ENCODE measurements at regions not wholly inside any gene's neighbourhood (a gene's known extent, or its start where the extent isn't known, plus 50 kb on each side); places are given as distances from the start of the nearest gene placed in this dataset.
A peak's percentile ranks its signal among the peaks of the same experiment; 100 is the strongest.

DNA sequence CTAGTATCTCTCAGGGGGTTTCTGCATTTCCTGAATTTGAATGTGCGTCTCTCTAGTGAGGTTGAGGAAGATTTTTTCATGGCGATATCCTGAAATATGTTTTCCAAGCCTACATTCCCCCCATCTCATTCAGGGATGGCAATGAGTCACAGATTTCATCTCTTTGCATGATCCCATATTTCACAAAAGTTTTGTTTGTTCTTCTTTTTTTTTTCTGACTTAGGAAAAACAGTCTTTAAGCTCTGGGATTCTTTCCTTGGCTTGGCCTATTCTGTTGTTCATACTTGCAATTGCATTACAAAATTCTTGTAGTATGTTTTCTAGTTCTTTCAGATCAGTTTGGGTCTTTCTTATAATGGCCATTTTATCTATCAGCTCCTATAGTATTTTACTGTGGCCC, 136.5 kb downstream of the DSEL start:
- no peak for DNase-seq

DNA sequence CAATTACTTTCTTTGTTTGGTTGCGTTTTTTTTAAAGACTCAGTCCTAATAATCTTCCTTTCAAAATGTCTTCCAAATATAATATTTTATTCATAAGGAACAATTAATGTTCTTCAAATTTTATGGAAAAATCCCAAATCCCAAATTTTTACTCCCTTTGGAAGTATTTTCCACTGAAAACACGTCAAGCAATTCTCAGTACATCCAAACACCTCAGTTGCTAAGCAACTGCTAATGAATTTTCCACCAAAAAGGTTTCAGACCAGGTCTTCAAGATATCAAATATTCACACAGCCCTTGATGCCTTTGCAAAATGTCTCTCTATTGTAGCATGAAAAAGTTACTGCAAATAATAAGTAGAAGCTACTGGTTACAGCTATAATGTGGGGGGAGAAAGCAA, 140.1 kb downstream of the DSEL start:
- no peak for DNase-seq

DNA sequence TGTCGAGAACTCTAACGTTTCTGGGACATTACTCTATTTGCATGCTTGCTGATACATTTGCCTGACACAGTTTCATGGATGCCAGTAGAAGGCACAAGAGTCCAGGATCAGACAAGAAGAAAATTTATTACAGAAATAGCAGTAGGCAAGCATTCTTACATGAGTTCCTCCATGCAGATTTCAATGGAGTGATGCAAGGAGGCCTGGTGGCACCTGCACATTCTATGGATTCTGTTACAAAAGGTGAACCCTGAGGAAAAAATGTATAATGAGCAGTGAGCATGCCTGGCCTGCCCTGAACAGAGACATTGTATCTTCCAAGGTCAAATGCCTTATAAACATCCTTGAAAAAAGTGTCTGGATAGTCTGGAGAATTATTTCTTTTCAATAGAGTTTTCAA, 142.9 kb downstream of the DSEL start:
- no peak for DNase-seq

DNA sequence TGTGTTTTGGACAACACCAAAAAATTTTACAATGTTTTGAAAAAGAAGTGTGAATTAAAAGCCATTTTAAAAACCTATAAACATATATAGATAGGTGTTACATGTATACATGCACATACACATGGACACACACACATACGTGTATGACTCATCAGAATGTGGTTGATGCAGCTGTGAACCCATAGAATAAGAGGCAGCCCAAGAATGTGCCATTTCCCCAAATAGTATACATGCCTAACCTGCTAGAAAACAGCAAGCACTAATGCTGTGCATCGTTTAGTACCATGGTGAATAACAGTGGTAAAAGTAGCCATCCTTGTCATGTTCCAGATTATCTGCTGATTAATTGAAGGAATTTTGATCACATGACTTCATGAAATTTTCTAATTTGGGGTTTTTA, 149.0 kb downstream of the DSEL start:
- DNase-seq = no peak

DNA sequence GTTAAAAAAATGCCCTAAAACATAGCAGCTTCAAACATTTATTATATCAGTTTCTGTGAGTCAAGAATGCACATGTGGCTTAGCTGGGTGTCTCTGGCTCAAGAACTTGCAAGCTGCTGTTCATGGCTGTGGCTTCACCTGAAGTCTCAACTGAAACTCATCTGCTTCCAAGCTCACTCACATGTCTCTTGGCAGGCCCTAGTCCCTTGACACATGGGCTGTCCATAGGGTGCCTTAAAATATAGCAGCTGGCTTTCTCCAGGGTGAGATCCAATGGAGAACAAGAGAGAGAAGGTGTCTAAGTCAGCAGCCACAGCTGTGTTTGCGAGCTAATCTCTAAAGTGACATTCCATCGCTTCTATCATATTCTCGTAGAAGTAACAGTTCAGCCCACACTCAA, 152.8 kb downstream of the DSEL start:
- no peak for DNase-seq

DNA sequence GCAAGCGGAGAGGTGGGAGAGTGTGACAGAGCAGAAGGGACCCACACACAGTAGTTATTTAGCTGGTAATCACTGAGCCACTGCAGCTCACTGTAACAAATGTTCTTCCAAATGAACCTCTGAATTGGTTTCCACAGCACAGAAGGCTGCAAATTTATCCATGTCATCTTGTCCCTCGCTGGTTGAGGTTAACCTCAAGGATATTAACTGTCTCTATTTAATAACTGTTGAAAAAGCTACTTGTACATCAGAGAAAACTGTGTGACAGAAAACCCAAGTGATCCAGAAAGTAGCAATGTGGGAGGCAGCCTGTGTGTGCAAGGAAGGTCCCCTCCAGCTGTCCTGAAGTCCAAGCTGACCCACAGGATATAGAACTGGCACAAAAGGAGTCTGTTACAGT, 153.6 kb downstream of the DSEL start:
- DNase-seq = no peak

DNA sequence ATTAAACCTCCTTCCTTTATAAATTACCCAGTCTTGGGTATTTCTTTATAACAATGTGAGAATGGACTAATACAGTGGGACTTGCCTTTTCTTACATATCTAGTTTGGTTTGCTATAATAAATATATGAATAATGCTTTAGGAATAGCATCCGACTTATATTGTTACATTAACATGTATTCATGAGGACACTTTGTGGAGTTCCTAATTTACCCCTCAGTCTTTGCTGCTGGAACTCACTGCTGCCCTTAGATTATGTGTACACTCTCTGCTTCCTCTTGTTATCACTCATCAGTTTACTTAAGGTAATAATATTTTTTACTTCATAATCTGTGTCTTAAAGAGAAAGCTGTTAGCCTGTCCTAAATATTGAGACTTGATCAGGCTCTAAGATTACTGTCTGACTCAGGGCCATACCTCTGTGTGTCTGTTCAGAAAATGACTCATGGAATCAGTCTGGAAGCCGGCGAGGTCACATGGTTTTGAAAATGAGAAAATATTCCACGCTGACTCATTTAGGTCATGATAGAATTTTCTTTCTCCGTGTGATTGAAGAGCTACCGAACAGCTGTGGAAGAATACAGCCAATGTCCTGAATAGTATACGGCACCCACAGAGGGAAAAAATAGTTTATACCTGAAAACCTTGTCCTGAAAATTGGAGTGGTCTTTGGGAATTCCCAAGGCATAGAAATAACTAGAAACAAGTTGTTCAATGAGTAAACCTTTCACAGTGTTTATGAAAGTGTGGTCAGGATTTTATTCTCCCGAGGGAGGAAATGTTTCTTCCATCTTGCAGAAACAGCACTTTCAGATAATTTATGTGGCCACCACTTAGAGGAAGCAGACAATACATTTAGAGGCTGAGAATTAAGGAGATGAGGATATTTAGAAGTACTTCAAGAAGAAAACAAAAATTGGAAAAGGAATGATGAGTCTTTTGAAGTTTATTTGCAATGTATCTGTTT, 156.4 kb downstream of the DSEL start:
- DNase-seq = peak; percentile 69

DNA sequence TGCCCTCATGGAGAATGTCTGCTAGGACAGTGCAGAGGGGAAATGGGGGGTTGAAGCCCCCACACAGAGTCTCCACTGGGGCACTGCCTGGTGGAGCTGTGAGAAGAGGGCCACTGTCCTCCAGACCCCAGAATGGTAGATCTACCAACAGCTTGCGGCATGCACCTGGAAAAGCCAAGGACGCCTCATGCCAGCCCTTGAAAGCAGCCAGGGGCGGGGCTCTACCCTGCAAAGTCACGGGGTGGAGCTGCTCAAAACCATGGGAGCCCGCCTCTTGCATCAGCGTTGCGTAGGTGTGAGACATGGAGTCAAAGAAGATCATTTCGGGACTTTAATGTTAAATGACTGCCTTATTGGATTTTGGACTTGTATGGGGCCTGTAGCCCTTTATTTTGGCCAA, 157.6 kb downstream of the DSEL start:
- no peak for DNase-seq

DNA sequence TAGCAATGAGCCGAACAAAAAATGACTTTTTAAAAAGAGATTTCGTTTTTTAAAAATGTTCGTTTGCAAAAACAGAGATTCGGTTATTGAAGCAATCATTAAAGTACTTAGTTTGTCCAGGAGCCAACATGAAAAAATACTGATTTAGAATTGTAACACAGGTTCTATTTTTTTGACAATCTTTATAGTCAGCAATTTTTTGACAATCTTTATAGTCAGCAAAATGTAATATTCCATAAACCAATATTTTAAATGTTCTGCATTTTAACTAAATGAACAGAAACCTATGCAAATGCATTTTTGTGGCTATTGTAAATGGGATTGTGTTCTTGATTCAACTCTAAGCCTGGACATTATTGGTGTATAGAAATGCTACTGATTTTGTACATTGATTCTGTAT, 161.8 kb downstream of the DSEL start:
- DNase-seq = no peak

DNA sequence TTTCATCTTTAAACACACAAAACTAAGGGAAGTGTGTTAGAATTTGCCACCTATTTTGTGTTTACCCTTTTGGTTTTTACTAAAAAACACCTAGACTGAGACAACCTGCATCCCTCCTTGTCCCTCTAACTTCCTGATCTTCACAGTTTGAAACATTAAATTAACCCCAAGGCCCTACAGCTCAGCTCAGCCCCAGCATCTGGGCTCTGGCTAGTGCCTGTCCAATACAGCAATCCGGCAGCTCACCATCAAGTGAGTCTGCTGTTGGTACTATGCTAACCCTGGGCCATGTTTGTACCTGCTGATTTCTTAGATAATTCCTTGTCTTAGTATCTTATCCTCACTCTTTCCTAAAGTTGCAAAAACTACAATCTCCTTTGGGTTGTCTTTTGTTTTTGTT, 162.4 kb downstream of the DSEL start:
- DNase-seq = no peak

DNA sequence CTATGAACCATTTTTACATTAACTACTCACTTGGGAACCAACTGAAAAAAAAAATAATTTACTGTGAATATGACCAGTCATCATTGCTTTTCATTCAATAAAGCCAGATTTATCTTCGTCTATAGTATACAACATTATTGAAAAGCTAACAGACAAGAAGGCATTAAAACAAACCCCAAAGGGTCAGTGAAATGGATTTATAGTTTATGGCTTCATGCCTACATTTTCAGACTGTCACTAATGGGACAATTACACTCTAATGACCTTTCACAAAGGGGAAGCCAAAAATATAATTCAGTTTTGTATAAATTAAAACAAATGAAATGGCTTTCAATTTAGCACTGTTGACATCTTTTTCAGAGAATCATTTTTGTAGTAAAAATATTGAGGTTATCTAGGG, 169.1 kb downstream of the DSEL start:
- no peak for DNase-seq

DNA sequence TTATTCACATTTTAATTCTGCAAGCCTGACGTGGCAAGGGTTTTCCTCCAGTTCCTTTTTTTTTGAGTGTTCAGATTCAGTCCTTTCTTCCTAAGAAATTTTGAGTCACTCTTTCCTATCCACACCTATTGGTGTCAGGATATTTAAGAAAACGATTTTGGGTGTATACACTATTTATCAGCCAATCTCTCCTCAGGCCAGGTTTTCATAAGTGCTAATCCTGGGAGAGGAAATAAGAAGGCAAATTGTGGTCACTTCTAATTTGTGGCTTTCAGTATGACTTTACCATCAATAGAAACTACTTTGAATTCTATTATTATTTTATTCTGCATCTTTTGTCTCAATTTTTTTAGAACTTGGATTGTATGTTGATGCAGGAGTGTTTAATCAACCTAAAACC, 174.4 kb downstream of the DSEL start:
- DNase-seq = no peak

DNA sequence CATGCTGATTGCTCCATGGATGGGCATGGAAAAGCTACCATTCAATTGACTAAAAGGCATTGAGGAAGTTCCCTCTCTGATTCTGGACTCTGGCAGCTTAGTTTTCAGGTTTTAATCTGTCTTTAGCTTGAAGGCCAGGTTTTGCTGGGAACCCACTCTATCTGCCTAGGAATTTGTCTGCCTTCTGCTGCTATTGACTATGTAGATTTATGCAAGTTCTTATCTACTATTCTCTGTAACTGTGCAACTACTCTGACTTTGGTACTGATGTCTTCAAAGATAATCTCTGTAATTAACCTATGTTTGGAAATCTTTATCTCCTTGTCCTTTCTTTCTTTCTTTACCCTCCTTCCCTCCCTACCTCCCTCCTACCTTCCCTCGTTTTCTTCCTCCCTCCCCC, 178.8 kb downstream of the DSEL start:
- no peak for DNase-seq

DNA sequence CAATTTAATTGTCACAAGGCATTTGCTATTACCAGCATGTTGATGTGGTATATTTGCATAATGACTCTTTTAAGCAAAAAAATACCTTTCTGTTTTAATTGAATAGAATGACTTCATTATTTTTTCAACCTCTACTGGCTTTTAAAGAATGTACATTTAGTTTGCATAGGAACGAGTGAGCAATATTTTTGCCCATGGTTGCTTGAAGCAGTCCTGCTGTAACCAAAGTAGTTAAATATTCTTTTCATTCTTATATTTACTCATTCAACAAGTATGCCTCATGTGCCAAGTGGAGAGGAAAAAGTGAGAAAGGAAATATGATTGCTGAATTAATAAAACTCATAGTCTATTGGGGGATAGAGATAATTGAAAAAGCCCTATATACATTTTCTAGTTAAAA, 184.7 kb downstream of the DSEL start:
- no peak for DNase-seq

DNA sequence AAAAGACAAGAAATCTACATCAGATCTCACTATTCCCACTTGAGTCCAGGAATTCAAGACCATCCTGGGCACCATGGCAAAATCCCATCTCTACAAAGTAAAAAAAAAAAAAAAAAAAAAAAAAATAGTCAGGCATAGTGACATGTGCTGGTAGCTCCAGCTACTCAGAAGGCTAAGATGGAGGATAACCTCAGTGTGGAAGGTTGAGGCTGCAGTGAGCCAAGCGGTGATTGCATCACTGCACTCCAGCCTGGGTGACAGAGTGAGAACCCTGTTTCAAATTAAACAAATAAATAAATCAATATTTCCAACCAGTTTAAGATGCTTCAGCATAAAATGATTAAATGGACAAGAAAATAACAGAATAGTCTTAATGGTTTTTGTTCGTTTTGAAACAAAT, 197.4 kb downstream of the DSEL start:
- no peak for DNase-seq

DNA sequence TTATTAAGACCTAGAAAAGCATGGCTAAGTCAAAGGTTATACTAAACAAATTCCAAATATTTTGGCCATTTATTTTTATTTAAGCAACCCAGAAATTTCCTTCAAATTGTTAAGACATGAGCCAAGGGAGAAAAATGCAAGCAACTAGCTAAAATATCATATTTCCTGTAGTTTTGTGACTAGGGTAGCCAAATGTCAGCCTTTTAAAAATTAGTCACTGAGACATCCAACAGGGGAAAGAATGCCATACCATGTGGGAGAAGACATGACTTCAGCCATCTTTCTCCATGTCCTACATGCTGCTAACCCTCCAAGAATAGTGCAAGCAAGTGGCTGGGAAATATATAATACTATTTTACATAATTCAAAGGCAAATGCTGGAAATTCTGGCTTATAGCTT, 197.9 kb downstream of the DSEL start:
- no peak for DNase-seq

DNA sequence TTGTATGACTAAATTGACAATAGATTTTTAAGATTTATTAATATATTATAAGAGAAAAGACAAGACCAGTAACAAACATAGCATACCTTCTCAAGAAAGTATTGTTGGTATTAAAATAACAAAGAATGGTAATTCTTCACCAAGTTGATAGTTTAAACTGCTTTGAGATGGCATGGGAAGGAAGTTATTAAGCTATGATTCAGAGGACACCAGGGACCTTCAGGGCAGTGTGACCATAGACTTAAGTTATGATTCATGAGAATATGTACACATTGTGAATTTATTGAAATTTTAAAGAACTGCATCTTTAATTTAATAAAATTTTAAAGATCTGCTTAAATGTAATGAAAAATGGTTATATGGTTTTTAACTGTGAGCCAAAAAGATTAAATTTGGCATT, 205.7 kb downstream of the DSEL start:
- no peak for DNase-seq

DNA sequence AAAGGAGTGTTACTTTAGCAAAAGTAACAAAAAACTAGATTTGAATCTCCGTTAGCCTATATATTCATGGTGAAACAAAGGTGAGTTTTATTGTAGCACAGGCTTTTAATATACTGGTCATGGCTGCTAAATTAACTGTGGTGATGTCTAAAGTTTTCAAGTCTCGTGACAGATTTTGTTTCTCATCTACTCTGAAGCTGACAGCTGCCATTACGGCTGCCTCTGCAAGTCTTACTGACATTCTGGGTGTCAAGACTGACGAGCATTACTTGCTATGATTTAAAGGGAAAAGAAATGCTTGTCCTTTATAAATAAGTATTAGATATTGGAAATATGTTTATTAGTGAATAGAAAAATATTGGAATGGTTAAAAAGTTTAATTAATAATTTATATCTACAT, 207.7 kb downstream of the DSEL start:
- no peak for DNase-seq

DNA sequence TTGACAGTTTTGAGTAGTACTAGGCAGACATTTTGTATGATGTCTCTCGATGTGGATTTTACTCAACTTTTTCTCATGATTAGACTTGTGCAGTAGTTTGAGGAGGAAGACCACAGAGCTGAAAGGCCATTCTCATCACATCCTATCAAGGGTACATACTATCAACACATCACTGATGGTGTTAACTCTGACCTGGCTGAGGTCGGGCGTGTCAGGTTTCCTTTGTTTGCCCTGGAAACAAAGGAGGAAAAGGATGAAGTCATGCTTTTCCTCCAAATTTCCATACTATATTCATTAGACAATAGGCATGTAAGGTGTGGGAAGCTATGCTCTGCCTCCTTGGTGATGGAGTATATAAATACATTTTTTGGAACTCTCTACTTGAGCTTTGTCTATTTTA, 211.1 kb downstream of the DSEL start:
- DNase-seq = no peak

DNA sequence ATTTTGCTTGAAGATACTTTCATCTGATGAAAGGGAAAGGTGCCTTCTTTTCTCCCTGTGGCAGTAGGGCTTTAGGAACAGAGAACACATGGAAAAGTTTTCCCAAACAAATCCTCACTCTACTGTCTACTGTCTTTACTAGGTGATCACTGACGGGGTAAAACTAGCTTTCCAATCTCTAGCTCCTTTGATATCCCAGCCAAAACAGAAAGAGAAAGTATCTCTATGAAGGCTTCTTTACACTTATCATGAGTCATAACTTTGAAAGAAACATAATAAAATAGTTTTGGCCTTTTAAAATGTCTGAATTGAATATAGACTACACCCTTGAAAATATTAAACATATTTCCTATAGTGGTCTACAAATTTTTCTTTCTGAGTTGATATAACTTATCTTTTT, 214.5 kb downstream of the DSEL start:
- DNase-seq = no peak

DNA sequence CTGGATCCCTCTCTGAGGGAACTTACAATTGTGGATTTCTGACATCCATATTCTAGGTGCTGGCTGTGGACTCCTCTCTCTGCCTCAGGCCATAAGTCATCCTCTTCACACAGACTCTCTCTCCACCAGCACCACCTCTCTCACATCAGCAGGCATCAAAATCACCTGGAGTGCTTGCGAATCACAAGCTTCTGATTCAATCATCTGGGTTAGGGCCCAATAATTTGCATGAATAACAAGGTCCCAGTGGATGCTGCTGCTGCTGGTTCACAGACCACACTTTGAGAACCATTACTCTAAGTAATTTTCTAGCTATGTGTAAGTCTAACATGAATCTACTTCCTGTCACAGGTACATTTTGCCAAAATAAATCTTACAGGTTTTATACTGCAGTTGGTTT, 214.9 kb downstream of the DSEL start:
- DNase-seq = no peak

DNA sequence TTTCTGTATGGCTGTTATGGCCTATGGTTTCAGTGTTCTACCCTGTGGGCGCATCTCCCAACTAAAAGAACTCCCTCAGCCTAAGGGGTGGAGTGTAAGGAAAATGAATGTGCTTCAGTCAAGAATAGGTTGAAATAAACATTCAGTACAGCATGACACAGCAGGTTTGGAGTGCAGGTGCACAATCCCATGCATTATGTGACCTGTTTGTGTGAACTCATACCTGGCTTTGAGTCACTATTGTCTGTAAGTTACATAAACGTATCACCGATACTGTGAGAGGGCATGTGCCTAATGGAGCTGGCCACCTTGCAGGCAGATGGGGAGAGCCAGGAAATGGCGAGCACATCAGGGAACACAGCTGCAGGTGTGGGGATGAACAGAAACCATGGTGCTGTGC, 216.0 kb downstream of the DSEL start:
- DNase-seq = no peak

DNA sequence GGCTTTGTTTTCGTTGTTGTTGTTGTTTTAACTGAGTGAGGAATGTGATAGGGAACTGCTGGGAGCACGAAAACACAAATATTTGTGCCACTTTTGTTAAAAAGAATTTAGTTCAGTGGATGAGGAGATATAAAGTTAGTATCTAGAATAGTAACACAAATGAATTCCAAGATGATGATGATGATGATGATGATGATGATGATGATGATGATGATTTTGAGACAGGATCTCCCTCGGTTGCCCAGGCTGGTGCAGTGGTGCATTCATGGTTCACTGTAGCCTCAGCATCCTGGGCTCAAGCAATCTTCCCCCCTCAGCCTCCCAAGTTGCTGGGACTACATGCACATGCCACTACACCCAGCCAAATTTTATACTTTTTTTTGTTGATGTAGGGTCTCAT, 223.7 kb downstream of the DSEL start:
- DNase-seq = no peak

DNA sequence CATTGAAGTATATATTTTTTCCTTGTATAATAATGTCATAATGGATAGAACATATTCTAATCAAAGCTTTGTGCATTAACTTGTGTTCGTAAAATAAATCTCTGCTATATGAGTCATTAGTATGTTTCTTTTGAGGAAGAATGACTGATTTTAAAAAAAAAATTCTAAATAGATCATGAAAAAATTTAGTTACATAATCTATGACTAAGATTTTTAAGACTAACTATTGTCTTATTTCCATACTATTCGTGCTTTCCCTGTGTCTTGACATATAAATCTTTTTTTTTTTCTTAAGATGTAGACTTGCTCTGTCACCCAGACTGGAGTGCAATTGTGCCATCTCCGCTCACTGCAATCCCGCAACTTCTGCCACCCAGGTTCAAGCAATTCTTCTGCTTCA, 226.1 kb downstream of the DSEL start:
- no peak for DNase-seq

DNA sequence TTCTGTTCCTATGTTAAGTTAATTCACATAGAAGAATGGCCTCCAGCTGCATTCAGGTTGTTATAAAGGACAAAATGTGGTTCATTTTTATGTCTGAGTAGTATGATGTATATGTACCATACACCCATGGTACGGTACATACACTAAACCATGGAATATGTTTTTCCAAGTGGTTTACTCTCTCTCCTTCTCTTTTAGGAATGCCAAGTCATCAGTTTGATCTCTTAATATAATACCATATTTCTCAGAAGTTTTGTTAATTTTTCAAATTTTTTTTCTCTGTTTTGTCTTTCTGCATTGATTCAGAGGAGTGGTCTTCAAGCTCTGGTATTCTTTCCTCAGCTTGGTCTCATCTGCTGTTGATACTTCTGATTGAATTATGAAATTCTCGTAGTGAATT, 230.9 kb downstream of the DSEL start:
- no peak for DNase-seq

Data from activated CD4-positive, alpha-beta T cell treated with anti-CD3 and anti-CD28 coated beads, Interleukin-2, Interleukin-6, amounts not matched to agents 100 ng/mL and 50 ng/mL, durations not matched to agents 16 hours and 8 hours (primary cell).